NCI-H460 (cell line): ENCODE measurements at regions not wholly inside any gene's neighbourhood (a gene's known extent, or its start where the extent isn't known, plus 50 kb on each side); places are given as distances from the start of the nearest gene placed in this dataset.
"Not testable (repeated sequence)": the region's sequence is repeated elsewhere in the genome, so short reads cannot be mapped to it uniquely, and the experiment has no call there.

ENCODE experiments used
- DNase-seq: peaks from one replicate; pipeline ENCODE4 v3.0.0-alpha.2; 2016; ENCODE audit warnings: low read depth; ENCODE audit errors: extremely low read depth

- DNase-seq: no peak
Observed at GRCh38 chr15:30030345-30030744, 52.4 kb upstream of the GOLGA8J start.

- no peak for DNase-seq
Observed at GRCh38 chr15:30023798-30024295, 58.9 kb upstream of the GOLGA8J start.

DNA sequence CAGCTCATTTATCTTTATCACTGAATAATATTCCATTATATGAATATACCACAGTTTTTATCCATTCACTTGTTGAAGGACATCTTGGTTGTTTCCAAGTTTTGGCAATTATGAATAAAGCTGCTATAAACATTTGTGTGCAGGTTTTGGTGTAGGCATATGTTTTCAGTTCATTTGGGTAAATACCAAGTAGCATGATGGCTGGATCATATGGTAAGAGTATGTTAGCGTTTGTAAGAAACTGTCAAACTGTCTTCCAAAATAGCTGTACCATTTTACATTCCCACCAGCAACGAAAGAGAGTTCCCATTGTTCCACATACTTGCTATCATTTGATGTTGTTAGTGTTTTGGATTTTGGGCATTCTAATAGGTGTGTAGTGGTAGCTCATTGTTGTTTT lies 72.0 kb upstream of the GOLGA8J start:
- DNase-seq: no peak

DNA sequence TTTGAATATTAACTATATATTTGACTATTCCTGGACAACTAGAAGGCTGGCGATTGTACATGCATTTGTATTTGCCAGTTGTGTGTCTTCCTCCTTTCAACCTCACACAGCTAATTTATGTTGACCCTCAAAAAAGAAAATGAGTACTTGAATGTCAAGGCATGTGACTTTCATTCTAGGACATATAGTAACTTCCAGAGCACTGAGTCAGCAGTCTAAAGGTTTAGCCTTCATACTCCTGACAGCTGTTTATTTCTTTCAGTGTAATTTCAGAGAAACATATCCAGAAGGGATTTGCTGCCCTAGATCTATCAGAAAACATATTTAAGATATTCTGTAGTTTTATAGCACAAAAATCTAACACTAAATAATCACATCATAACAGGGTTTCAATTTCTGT lies 74.6 kb upstream of the GOLGA8J start:
- no peak for DNase-seq

DNA sequence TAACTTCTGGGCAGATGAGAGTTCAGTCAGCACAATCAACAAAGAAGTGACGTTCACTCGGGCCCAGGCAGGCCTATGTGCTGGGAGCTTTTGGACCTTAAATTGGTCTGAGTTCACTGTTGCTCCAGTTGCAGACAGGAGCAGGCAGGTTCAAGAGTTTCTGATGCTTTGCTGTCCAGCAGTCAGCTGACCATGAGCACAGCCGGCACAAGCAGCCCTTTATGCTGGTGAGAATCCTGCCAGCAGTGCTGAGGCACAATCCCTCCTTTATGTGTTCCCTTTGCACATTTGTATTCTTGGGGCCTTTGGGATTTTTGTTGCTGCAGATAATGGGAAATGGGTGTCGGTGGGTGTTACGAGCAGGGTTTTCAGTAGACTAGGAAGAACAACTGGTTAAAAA lies 81.2 kb upstream of the GOLGA8J start:
- DNase-seq: no peak

DNA sequence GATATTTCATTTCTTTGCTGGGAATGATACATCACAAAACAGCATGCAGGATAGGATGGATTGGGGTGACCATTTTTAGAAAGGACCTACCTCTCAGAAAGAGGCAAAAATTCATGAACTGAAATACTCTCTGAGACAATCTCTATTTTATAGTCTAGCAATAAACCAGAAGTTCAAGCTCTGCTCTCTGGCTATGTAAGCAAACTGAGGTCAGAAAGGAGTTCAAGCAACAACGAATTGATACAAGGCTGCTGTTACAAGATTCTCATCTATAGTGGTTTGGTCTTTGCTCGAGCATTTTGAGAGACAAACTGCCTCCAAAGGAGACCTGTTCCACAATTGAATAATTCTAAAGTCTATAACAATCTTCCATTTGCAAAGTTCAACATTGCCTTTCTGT lies 84.7 kb upstream of the GOLGA8J start:
- no peak for DNase-seq

- DNase-seq: no peak
Observed at GRCh38 chr15:29997499-29997898, 85.3 kb upstream of the GOLGA8J start.

DNA sequence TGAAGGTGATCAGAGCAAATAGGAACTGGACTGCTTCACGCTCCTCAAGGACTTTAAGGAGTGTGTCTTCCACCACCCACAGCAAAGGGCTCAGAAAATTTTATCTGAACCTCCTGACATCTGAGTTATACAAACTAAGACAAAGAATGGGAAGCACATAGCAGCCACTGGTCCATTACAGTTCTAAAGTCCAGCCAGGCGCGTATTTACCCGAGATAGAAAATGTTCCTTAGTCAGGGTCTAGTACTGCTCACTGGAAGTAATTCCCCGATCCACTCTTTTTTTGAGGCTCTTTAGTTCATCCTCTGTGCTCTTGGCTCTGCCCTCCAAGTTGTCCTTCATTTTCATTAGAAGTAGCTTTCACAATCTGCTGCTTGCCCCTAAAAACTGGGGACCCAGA lies 88.5 kb upstream of the GOLGA8J start:
- DNase-seq: no peak

GRCh38 chr15:29990954-29991353 lies 91.8 kb upstream of the GOLGA8J start:
- no peak for DNase-seq

GRCh38 chr15:29990035-29990434 lies 92.7 kb upstream of the GOLGA8J start:
- no peak for DNase-seq

DNA sequence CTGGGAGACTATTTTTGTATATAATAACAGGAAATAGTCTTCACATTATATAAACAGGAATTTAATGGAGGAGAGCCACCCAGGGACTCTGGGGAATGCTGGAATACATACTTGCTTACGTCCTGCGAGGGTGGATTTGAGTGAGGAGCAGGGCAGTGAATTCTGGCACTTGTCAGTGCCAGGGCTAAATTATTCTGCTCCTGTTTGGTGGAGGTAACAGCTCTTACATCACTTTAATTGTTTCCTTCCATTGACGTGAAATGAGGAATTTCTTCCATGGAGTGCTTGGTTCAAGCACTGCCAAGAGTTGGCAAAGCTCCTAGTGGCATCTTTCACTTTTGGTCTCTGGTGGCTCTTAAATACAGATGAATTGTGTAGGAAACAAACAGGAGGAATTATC lies 94.1 kb upstream of the GOLGA8J start:
- DNase-seq: no peak

GRCh38 chr15:29986946-29987345 lies 95.8 kb upstream of the GOLGA8J start:
- no peak for DNase-seq

DNA sequence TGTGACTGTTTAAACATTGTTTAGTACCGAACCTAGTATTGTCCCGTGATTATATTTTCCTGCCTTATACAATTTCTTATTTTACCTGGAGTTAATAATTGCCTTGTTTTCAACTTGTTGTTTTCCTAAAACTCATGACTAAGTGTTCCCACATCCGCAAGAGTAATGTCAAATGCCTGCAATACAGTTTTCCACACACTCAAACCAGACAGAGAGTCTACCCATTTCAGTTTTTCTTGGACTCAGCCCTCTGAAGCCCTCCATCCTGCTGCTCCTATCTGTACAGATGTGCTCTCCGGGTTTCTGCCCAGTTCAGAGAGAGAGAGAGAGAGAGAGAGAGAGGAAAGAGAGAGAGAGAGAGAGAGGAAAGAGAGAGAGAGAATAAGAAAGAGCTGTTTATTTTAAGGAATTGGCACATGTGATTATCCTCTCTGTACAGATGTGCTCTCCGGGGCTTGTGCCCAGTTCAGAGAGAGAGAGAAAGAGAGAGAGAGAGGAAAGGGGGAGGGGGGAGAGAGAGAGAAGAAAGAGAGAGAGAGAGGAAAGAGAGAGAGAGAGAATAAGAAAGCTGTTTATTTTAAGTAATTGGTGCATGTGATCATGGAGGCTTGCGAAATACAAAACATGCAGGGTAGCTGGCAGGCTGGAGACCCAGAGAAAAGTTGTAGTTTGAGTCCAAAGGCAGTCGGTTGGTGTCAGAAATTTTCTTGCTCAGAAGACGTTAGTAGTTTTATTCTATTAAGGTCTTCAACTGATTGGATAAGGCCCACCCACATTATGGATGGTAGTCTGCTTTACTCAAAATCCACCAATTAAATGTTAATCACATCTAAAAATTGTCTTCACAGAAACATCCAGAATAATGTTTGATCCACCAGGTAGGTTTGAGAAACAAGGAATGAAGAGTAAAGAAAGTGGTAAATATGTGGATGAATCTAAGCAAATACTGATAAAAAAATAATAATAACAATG lies 104.1 kb upstream of the GOLGA8J start:
- no peak for DNase-seq

DNA sequence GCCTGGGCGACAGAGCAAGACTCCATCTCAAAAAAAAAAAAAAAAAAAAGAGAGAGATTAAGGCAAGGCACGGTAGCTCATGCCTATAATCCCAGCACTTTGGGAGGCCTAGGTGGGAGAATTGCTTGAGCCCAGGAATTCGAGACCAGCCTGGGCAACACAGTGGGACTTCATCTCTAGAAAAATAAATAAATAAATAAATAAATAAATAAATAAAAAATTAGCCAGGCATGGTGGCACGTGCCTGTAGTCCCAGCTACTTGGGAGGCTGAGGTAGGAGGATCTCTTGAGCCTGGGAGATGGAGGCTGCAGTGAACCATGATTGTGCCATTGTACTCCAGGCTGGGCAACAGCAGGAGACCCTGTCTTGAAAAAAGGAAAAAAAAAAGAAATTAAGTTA lies 108.7 kb upstream of the GOLGA8J start:
- DNase-seq: not testable (repeated sequence)

- no peak for DNase-seq
Observed at GRCh38 chr15:29972051-29972450, 110.7 kb upstream of the GOLGA8J start.

GRCh38 chr15:29970402-29970695 lies 112.4 kb upstream of the GOLGA8J start:
- no peak for DNase-seq

DNA sequence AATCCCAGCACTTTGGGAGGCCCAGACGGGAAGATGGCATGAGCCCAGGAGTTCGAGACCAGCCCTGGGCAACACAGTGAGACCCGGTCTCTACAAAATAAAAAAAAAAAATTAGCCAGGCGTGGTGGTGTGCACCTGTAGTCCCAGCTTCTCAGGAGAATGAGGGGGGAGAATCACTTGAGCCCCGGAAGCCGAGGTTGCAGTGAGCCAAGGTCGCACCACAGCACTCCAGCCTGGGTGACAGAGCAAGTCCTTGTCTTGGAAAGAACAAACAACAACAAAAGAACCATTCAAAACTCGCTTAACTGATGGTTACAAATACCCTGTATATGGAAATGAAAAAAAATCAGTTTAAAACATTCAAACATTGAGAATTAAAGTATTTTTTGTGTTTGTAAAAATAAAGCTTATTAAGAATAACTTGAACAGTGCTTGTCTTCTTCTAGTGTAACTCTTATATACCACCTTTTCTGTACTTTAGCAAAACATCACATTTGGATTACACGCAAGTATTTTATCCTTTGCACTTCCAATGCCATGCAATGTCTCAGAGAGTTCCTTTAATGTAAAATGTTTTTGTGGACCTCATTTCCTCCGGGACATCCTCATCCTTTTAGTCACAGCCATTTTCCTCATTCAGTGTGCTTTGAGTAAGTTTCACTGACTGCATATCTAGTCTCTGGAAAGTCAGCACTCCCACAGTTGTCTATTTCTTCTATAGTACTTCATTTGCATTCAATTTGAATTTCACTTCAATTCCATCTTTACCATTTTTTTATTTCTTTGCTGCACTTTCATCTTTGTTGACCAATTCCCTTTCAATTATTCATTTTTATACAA lies 113.0 kb upstream of the GOLGA8J start:
- DNase-seq: no peak

GRCh38 chr15:29968895-29969561 lies 113.7 kb upstream of the GOLGA8J start:
- no peak for DNase-seq

DNA sequence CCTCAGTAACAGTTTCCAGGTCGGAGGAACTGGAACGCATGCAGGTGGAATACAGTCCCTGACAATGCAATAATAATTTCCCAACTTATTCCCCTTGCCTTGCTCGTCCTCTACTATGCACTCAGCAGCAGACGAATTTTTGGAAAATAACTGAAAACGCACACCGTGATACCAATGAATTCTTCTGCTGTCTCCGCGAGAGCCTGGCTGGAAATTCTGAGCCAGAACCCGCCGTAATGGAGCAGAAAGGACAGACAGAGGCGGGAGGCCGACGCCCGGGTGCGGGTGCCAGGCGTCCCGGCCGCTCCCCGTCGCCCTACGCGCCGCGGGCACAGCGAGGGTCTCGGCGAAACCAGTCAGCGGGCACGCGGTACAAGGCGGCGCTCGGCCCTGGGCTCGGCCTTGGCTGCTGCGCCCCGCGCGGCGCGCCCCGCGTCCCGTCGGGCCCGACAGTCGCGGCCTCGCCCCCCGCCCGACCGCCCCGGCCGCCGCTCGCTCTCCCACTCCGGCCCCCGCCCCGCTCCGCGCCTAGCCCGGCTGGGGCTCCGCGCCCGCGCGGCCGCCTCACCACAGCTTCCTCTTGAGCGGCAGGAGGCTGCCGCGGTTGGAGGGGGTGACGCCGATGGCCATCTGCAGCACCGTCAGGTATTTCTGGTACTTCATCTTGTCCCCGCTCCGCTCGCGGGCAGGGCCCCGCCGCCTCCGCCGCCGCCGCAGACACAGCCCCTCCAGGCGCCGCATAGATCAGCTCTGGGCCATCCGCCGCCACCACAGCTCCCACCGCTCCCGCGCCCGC lies 114.5 kb upstream of the GOLGA8J start:
- DNase-seq: no peak

GRCh38 chr15:29962407-29962806 lies 120.3 kb upstream of the GOLGA8J start:
- DNase-seq: no peak
